HG02798 (cell line): ENCODE measurements at regions not wholly inside any gene's neighbourhood (a gene's known extent, or its start where the extent isn't known, plus 50 kb on each side); places are given as distances from the start of the nearest gene placed in this dataset.

Source experiments
- ATAC-seq: cut with Tn5 transposase; IDR thresholded peaks from one replicate; pipeline ENCODE4 v1.9.1; 2021; ENCODE audit warnings: mild to moderate bottlenecking; ENCODE audit not compliant: unreplicated experiment, poor library complexity

GRCh38 chr6:164856138-164856537 is 453.3 kb downstream of the C6orf118 start:
- no peak for ATAC-seq

GRCh38 chr6:164855281-164855680 is 454.1 kb downstream of the C6orf118 start:
- no peak for ATAC-seq

DNA sequence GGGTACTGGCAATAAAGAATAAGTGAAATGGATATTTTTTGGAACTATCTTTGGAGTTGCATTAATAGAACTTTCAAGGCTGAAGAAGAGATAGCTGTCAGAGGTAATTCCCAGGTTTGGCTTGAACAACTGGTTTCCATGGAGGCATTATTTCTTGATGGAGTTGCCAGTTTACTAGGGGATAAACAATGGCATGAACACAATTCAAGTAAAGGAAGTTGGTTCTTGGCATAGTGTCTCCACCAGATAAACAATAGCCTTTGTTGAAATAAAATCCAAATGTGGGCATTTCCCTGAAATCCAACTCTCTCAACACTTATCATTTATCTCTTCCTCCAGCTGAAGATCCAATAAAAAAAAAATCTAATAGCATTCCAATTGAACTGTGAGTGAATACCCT is 454.9 kb downstream of the C6orf118 start:
- ATAC-seq: no peak

- no peak for ATAC-seq
Measured at GRCh38 chr6:164845773-164846172, 463.6 kb downstream of the C6orf118 start.

GRCh38 chr6:164842085-164842484 is 467.3 kb downstream of the C6orf118 start:
- ATAC-seq: no peak

DNA sequence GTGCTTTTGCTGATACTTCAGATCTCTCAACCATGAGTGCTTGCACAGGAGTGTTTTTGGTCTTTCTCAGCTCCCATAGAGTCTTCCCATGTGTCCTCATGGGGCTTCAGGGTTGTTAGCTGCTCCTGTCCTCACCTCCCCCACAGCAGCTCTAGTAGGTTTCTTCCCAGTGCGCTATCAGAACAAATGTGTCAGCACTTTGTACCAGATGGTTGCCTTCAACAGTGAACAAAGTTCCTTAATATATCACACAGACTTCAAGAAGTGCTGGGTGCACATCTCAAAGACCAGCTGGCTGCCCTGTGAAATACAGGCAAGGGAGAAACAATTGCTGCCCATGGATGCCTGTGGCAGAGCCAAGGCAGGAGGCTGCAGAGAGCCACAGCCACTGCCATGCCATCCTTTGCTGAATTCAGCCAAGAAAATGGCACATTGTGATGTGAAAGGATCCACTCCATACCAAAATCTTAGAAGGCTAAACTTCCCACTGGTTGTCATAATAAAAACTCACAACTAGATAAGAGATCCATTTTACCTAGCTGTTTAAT is 471.3 kb downstream of the C6orf118 start:
- ATAC-seq: no peak

- no peak for ATAC-seq
Measured at GRCh38 chr6:164836486-164836885, 472.9 kb downstream of the C6orf118 start.

- ATAC-seq: no peak
Measured at GRCh38 chr6:164832410-164832809, 477.0 kb downstream of the C6orf118 start.

DNA sequence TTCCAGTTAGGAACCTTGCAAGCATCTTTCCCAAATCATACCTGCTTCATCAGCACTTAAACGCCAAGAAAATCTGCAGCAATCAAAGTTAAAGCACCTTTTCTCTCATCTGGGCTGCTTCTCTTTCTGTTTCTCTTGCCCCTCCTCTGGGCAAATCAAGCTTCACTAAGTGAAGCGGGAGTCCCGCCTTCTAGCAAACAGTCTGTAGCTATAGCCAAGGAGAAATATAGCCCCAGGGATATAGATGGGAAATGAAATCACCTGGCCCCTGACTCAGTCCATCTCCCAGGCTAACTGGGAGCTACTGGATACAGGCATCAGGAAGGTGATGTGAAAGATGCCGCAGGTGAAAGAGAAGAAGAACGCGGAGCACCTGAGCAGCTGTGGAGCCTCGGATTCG is 481.9 kb downstream of the C6orf118 start:
- ATAC-seq: no peak

DNA sequence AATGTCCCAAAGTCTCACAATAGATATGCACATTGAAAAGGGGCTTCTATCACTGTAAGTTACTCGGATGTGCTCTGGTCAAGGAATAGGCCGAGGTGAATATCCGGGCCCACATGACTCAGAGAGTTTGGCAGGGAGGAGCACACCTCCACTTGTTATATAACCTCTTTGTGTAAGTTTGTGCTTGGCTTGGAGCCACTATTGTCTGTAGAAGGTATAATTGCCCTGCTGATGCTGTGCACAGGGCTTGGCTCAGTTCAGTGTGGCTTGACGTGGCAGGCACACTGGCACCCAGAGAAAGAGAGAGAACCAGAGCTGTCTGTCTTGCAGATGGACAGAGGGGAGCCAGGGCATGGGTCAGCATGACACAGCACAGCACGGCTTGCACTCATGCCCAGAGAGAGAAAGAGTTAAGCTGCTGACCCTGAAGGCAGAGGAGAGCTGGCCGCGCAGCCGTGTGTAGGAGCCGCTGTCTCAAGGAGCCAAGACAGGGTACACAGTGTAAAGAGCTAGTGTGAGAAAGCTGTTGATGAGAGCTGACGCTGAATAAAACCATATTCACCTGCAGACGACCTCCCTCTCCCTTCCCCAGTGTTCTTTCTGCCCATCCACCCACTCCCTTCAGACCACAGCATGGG is 482.5 kb downstream of the C6orf118 start:
- ATAC-seq: no peak

GRCh38 chr6:164825386-164825785 is 484.0 kb downstream of the C6orf118 start:
- no peak for ATAC-seq

DNA sequence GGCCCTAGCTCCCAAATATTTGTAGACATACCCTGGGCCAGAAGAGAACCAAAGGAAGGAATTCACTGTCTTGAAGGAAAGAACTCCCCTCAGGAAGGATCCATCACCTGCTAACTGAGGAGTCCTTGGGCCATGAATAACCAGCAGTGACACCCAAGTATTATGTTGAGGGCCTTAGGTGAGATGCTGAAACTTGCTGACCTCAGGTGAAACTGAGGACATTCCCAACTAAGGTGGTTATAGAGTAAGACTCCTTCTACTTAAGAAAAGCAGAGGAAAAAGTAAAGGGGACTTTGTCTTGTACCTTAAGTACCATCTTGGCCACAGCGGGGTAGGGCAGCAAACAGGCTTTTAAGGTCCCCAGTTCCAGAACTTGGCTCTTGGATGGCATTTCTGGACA is 491.7 kb downstream of the C6orf118 start:
- ATAC-seq: no peak

DNA sequence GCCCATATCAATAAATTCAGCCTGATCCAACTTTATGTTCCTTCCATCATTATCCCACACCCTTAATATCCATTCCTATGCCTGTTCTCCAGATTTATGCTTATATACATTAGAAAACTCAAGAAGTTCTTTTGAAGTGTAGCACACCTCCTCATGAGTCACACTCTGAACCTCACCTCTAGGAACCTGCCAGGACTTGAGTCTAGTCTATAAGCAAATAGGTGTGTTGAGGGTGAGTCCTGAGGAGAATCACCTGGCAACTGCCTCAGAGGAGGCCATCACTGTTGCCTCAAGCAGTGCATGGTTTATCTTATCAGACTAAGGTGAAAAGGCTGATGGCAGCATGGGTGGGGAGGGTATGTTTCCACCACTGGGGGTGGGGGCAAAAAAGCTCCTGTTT is 496.7 kb downstream of the C6orf118 start:
- no peak for ATAC-seq

DNA sequence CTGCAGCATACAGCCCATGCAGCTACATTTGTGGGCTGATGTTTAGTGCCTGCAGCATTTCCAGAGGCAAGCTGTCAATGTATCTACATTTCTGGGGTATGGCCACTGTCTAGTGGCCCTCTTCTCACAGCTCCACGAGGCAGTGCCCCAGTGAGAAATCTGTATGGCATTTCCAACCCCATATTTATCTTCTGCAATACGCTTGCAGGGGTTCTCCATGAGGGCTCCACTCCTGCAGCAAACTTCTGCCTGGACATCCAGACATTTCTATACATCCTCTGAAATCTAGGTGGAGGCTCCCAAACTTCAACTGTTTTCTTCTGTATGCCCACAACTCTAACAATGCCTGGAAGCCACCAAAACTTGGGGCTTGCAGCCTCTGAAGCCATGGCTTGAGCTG is 502.3 kb downstream of the C6orf118 start:
- no peak for ATAC-seq

DNA sequence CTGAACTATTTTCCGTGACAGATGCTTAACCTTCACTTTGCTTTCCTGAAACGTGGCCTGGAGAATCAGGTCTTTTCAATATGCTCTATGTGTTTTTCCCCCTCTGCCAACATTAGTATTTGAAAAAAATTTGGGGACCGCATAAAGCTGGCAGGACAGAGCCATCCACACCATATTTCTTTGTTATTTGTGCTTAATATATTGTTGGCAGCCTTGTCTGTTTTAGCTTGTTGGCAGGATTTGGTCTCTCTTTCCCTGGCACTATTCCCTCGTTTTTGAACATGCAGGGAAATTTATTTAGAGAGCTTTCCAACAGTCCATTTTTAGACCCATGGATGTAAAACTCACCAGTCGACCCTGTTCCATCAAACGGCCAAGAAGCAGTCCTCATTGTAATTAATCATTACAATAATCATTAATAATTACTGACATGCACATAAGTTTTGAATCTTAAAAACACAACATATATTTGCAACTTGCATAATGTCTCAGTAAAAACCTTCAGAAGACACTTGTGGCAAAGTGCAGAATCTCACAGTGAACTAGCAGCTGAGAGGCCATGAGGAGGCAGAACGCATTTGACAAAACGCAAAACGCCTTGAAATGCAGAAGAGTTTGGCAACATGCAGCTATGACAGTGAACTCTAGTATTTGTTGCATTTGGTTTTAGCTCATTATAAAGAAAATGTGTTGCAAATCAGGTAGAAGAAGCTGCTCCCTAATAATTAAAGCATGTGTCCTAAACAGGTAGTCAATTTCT is 514.2 kb downstream of the C6orf118 start:
- no peak for ATAC-seq

- ATAC-seq: no peak
Measured at GRCh38 chr6:164792666-164793065, 516.7 kb downstream of the C6orf118 start.

DNA sequence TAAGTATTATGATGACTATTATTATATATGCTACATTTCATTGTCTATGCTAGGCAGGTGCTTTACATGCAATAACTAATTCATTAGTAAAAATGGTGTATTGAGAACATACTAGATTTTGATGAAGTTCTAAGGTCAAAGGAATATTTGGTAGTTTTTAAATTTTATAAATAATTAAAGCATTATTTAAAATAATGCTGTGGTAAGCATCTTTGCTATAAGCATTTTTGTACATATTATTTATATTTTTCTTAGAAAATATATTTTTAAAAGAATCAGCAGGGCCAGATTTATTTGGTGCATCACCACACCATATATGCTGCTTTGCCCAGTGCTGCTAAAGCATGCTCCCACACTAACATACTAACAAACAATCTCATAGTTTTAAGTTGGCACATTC is 517.9 kb downstream of the C6orf118 start:
- no peak for ATAC-seq

- ATAC-seq: no peak
Measured at GRCh38 chr6:164763788-164764187, 545.6 kb downstream of the C6orf118 start.

DNA sequence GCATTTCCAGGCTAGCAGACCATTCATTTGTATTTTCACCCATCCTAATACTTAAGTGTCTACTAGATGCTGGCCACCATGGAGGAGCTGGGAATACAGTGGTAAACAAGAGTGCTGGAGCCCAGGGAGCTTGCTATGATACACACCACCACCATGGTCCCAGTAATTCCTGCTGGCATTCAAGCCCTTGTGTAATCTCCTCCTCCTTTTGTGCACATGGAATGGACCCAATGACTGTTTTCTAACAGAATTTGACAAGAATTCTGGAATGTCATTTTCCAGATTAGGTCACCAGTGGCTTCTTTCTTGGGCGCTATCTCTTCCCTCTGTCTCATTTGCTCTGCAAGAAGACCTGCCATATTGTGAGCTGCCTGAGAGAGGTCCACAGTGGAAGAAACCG is 552.0 kb downstream of the C6orf118 start:
- ATAC-seq: no peak

DNA sequence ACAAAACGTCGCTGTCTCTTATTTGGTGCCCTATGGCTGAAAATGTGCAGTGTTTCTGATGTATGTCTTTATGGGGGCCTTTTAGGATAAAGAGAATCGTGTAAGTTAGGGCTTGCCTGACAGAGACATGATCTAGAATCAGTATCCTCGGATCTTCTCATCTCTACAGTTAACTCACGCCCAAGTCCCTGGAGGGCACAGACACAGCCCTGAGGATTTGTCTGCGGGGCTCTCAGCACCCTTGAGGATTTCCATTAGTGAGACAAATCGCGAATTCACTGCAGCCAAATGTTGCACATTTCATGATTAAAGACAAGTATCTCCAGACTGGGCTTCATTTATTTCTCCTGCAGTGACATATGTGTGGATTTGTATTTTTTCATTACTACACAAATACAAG is 552.7 kb downstream of the C6orf118 start:
- ATAC-seq: no peak

GRCh38 chr6:164756142-164756541 is 553.3 kb downstream of the C6orf118 start:
- ATAC-seq: no peak

DNA sequence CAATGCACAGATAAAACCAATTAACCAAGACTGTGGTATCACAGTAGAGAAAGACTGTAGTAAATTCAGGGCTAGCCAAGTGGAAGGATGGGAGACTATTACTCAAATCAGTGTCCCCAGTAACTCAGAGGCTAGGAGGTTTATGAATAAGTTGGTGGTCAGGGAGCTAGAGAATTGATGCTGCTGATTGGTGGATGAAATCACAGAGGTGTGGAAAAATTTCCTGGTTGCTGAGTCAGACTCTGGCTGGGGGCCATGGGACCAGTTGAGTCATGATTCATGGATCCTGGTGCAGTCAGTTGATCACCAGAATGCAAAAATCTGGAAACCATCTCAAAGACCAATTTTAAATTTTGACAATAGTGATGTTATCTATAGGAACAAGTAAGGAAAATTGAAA is 555.9 kb downstream of the C6orf118 start:
- no peak for ATAC-seq
